ENCODE measurements at regions not wholly inside any gene's neighbourhood (a gene's known extent, or its start where the extent isn't known, plus 50 kb on each side); places are given as distances from the start of the nearest gene placed in this dataset.

DNA sequence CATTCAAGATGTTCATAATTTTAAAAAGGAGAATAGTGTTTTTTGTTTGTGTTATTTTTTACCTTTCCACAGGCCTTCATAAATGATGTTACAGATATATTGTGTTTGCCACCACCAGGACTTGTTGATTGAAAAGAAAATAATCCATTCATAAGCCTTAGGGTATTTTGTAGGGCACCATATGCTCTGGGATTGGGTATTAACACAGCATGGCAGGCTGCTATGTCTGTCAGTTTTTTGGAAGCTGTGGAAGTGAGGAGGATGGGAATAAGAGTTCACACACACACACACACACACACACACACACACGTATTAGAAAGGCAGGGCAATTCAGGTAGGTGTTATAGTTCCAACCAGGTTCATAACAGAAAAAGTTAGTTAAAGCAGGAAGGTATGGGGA lies 237.9 kb downstream of the HDGFL1 start:
- H3K9ac ChIP-seq (ENCODE audit: low read depth in 1 of 2, low read length in 2 of 2), result no peak overlapping the region
- no peaks in the 10 kb centered on the region for H3K4me1 ChIP-seq (ENCODE audit: control insufficient read depth in 4 of 4, insufficient read depth in 4 of 4, low read length in 3 of 4)
- no peaks in the 10 kb centered on the region for H3K9me3 ChIP-seq (ENCODE audit: control insufficient read depth in 4 of 4, low read length in 3 of 4)
- H3K36me3 ChIP-seq (ENCODE audit: control insufficient read depth in 4 of 4, insufficient read depth in 3 of 4, low read depth in 1 of 4, low read length in 3 of 4), result no peaks in the 10 kb centered on the region
- H3K27me3 ChIP-seq (ENCODE audit: control insufficient read depth in 4 of 4, insufficient read depth in 4 of 4, low read length in 3 of 4), result no peaks in the 10 kb centered on the region
- no peak overlapping the region for H3K27ac ChIP-seq (ENCODE audit: low read depth in 1 of 2, low read length in 2 of 2)
- no peak for DNase-seq (ENCODE audit: low spot score)
- H3K4me3 ChIP-seq (ENCODE audit: low read depth in 1 of 3, low read length in 3 of 3), result no peak overlapping the region
- WGBS, result 50% methylated on average over 1 of the region's 1 CpG
- TF ChIP-seq JUND (IDR thresholded peaks at IDR 0.05) (no peak), HNF4A (conservative IDR thresholded peaks at IDR 0.05) (no peak), RXRA (IDR thresholded peaks at IDR 0.05) (no peak), CTCF (IDR thresholded peaks at IDR 0.05; ENCODE audit: low read depth, low read length, missing input control) (no peak), RAD21 (IDR thresholded peaks at IDR 0.05) (no peak), ZBTB33 (IDR thresholded peaks at IDR 0.05) (no peak), NR2F2 (IDR thresholded peaks at IDR 0.05) (no peak), TAF1 (conservative IDR thresholded peaks at IDR 0.05) (no peak), ATF3 (IDR thresholded peaks at IDR 0.05) (no peak), FOXA2 (IDR thresholded peaks at IDR 0.05) (no peak), SP1 (IDR thresholded peaks at IDR 0.05) (no peak)

GRCh38 chr6:22807818-22808217 lies 238.5 kb downstream of the HDGFL1 start:
- H3K27me3 ChIP-seq (ENCODE audit: control insufficient read depth in 4 of 4, insufficient read depth in 4 of 4, low read length in 3 of 4), result no peaks in the 10 kb centered on the region
- H3K9me3 ChIP-seq (ENCODE audit: control insufficient read depth in 4 of 4, low read length in 3 of 4), result no peaks in the 10 kb centered on the region
- no peaks in the 10 kb centered on the region for H3K36me3 ChIP-seq (ENCODE audit: control insufficient read depth in 4 of 4, insufficient read depth in 3 of 4, low read depth in 1 of 4, low read length in 3 of 4)
- TF ChIP-seq REST (IDR thresholded peaks at IDR 0.05) (no peak), YY1 (IDR thresholded peaks at IDR 0.05) (no peak), FOXA1 (IDR thresholded peaks at IDR 0.05) (no peak), CTCF (IDR thresholded peaks at IDR 0.05; ENCODE audit: low read depth, low read length, missing input control) (no peak), GABPA (IDR thresholded peaks at IDR 0.05 in 1 of 2, conservative IDR thresholded peaks at IDR 0.05 in 1 of 2) (no peak), JUND (IDR thresholded peaks at IDR 0.05) (no peak), HNF4G (IDR thresholded peaks at IDR 0.05) (no peak), TAF1 (conservative IDR thresholded peaks at IDR 0.05) (no peak), RAD21 (IDR thresholded peaks at IDR 0.05) (no peak)
- no peak overlapping the region for H3K27ac ChIP-seq (ENCODE audit: low read depth in 1 of 2, low read length in 2 of 2)
- WGBS, result 84% methylated on average over 3 of the region's 3 CpGs
- H3K9ac ChIP-seq (ENCODE audit: low read depth in 1 of 2, low read length in 2 of 2), result no peak overlapping the region
- DNase-seq (ENCODE audit: low spot score), result no peak
- no peaks in the 10 kb centered on the region for H3K4me1 ChIP-seq (ENCODE audit: control insufficient read depth in 4 of 4, insufficient read depth in 4 of 4, low read length in 3 of 4)
- no peak overlapping the region for H3K4me3 ChIP-seq (ENCODE audit: low read depth in 1 of 3, low read length in 3 of 3)
